ENCODE measurements at regions not wholly inside any gene's neighbourhood (a gene's known extent, or its start where the extent isn't known, plus 50 kb on each side); places are given as distances from the start of the nearest gene placed in this dataset.
"Not testable (repeated sequence)": the region's sequence is repeated elsewhere in the genome, so short reads cannot be mapped to it uniquely, and the experiment has no call there.

DNA sequence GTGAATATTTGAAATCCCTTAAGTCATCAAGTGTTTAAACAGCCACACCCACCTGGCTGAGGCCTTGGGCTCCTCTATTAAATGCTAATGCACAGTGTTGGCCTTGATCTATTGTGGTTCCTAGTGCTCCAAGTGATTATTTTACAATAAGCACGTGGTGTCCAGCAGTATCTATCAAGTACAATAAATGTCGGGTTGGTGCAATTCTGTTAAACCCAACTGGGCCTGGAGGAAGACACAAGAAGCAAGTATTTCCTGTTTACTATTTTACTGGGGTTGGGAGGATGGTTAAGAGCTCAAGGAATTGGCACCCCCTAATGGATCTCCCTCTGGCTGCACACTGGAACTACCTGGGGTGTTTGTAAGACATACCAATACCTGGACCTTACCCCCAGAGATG is 72.1 kb upstream of the HNF1B start:
- Histone ChIP-seq H3K27ac (ENCODE audit: low read depth, low read length) (no peak overlapping the region), H3K4me1 (ENCODE audit: insufficient read depth, low read length) (peaks cover 35% of the 10 kb centered on the region), H3K79me2 (ENCODE audit: insufficient read depth, low read length) (no peaks in the 10 kb centered on the region), H3K9me3 (ENCODE audit: insufficient read depth, low read depth, low read length) (no peaks in the 10 kb centered on the region), H3K9ac (ENCODE audit: low read length) (no peak overlapping the region), H3K36me3 (ENCODE audit: insufficient read depth, low read length) (no peaks in the 10 kb centered on the region), H3K27me3 (ENCODE audit: insufficient read depth, low read length) (no peaks in the 10 kb centered on the region), H2AFZ (ENCODE audit: low read depth, low read length) (no peak overlapping the region), H3K4me3 (ENCODE audit: insufficient read depth, low read depth, low read length) (no peak overlapping the region), H3K4me2 (ENCODE audit: low read length) (no peak overlapping the region), H4K20me1 (ENCODE audit: insufficient read depth, low read length) (no peaks in the 10 kb centered on the region)
- Mint-ChIP-seq H3K36me3 (ENCODE audit: low read depth, unreplicated experiment) (peaks cover 2% of the 10 kb centered on the region), H3K4me3 (ENCODE audit: unreplicated experiment) (no peak overlapping the region), H3K9me3 (ENCODE audit: unreplicated experiment) (no peaks in the 10 kb centered on the region), H3K27ac (ENCODE audit: unreplicated experiment) (no peak overlapping the region), H3K27me3 (ENCODE audit: low read depth, unreplicated experiment) (no peaks in the 10 kb centered on the region), H3K4me1 (ENCODE audit: low read depth, unreplicated experiment) (peaks cover 45% of the 10 kb centered on the region)
- FAIRE-seq (no peak), DNase-seq (ENCODE audit: low read depth) (no peak)
- TF ChIP-seq, protein P1, sequence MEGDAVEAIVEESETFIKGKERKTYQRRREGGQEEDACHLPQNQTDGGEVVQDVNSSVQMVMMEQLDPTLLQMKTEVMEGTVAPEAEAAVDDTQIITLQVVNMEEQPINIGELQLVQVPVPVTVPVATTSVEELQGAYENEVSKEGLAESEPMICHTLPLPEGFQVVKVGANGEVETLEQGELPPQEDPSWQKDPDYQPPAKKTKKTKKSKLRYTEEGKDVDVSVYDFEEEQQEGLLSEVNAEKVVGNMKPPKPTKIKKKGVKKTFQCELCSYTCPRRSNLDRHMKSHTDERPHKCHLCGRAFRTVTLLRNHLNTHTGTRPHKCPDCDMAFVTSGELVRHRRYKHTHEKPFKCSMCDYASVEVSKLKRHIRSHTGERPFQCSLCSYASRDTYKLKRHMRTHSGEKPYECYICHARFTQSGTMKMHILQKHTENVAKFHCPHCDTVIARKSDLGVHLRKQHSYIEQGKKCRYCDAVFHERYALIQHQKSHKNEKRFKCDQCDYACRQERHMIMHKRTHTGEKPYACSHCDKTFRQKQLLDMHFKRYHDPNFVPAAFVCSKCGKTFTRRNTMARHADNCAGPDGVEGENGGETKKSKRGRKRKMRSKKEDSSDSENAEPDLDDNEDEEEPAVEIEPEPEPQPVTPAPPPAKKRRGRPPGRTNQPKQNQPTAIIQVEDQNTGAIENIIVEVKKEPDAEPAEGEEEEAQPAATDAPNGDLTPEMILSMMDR (IDR thresholded peaks at IDR 0.05; ENCODE audit: insufficient read depth, low read depth, low read length), result no peak
- no peak for TF ChIP-seq EZH2 (IDR thresholded peaks at IDR 0.05; ENCODE audit: insufficient read depth, low read length)

DNA sequence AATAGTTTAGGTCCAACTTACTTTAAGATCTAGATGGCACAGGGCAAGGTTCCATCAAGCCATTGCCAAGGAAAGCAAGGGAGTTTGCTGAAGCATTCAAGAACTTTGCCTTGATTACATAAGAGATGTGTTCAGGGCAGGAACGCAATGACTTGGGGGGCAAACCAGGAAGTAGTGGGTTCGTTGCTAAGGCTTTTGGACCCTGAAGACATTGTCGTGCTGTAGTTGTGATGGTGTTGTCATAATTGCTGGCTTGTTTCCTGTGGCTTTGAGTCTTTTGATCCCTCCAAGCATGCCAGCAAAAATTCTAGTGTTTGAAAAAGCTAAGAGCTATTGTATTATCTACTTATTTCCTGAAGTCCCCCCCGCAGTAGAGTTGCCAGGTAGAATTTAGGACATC is 70.7 kb upstream of the HNF1B start:
- Mint-ChIP-seq H3K36me3 (ENCODE audit: low read depth, unreplicated experiment) (peaks cover 2% of the 10 kb centered on the region), H3K4me3 (ENCODE audit: unreplicated experiment) (no peak overlapping the region), H3K9me3 (ENCODE audit: unreplicated experiment) (peaks cover 4% of the 10 kb centered on the region), H3K4me1 (ENCODE audit: low read depth, unreplicated experiment) (peaks cover 39% of the 10 kb centered on the region), H3K27me3 (ENCODE audit: low read depth, unreplicated experiment) (no peaks in the 10 kb centered on the region), H3K27ac (ENCODE audit: unreplicated experiment) (peak overlapping the region; percentile 73)
- no peak overlapping the region for H3K27ac ChIP-seq (ENCODE audit: low read depth, low read length)
- peaks cover 28% of the 10 kb centered on the region for H3K4me1 ChIP-seq (ENCODE audit: insufficient read depth, low read length)
- H2AFZ ChIP-seq (ENCODE audit: low read depth, low read length), result no peak overlapping the region
- H3K27me3 ChIP-seq (ENCODE audit: insufficient read depth, low read length), result no peaks in the 10 kb centered on the region
- H3K36me3 ChIP-seq (ENCODE audit: insufficient read depth, low read length), result no peaks in the 10 kb centered on the region
- DNase-seq (ENCODE audit: low read depth) (no peak), FAIRE-seq (no peak)
- H4K20me1 ChIP-seq (ENCODE audit: insufficient read depth, low read length), result no peaks in the 10 kb centered on the region
- H3K79me2 ChIP-seq (ENCODE audit: insufficient read depth, low read length), result no peaks in the 10 kb centered on the region
- no peak overlapping the region for H3K4me2 ChIP-seq (ENCODE audit: low read length)
- no peaks in the 10 kb centered on the region for H3K9me3 ChIP-seq (ENCODE audit: insufficient read depth, low read depth, low read length)
- H3K4me3 ChIP-seq (ENCODE audit: insufficient read depth, low read depth, low read length), result no peak overlapping the region
- no peak overlapping the region for H3K9ac ChIP-seq (ENCODE audit: low read length)
- TF ChIP-seq EZH2 (IDR thresholded peaks at IDR 0.05; ENCODE audit: insufficient read depth, low read length), result no peak
- TF ChIP-seq, protein P1 (IDR thresholded peaks at IDR 0.05; ENCODE audit: insufficient read depth, low read depth, low read length), result no peak

GRCh38 chr17:37813751-37814150 is 68.9 kb upstream of the HNF1B start:
- peak overlapping the region; percentile 68 for H3K9ac ChIP-seq (ENCODE audit: low read length)
- no peak for TF ChIP-seq EZH2 (IDR thresholded peaks at IDR 0.05; ENCODE audit: insufficient read depth, low read length)
- TF ChIP-seq, protein P1 (IDR thresholded peaks at IDR 0.05; ENCODE audit: insufficient read depth, low read depth, low read length), result no peak
- H3K79me2 ChIP-seq (ENCODE audit: insufficient read depth, low read length), result no peaks in the 10 kb centered on the region
- no peak overlapping the region for H2AFZ ChIP-seq (ENCODE audit: low read depth, low read length)
- H4K20me1 ChIP-seq (ENCODE audit: insufficient read depth, low read length), result no peaks in the 10 kb centered on the region
- H3K4me1 ChIP-seq (ENCODE audit: insufficient read depth, low read length), result peaks cover 23% of the 10 kb centered on the region
- H3K4me2 ChIP-seq (ENCODE audit: low read length), result peak overlapping the region; percentile 27
- no peak overlapping the region for H3K4me3 ChIP-seq (ENCODE audit: insufficient read depth, low read depth, low read length)
- Mint-ChIP-seq H3K27ac (ENCODE audit: unreplicated experiment) (peak overlapping the region; percentile 95), H3K4me1 (ENCODE audit: low read depth, unreplicated experiment) (peaks cover 24% of the 10 kb centered on the region), H3K9me3 (ENCODE audit: unreplicated experiment) (peaks cover 6% of the 10 kb centered on the region), H3K36me3 (ENCODE audit: low read depth, unreplicated experiment) (no peaks in the 10 kb centered on the region), H3K27me3 (ENCODE audit: low read depth, unreplicated experiment) (no peaks in the 10 kb centered on the region), H3K4me3 (ENCODE audit: unreplicated experiment) (peak overlapping the region; percentile 34)
- no peaks in the 10 kb centered on the region for H3K27me3 ChIP-seq (ENCODE audit: insufficient read depth, low read length)
- FAIRE-seq, result no peak
- no peaks in the 10 kb centered on the region for H3K36me3 ChIP-seq (ENCODE audit: insufficient read depth, low read length)
- H3K9me3 ChIP-seq (ENCODE audit: insufficient read depth, low read depth, low read length), result no peaks in the 10 kb centered on the region
- DNase-seq (ENCODE audit: low read depth), result peak; percentile 100
- H3K27ac ChIP-seq (ENCODE audit: low read depth, low read length), result peak overlapping the region; percentile 89

GRCh38 chr17:37808846-37809245 is 64.0 kb upstream of the HNF1B start:
- not testable (repeated sequence) for H3K9me3 ChIP-seq (ENCODE audit: insufficient read depth, low read depth, low read length); H3K79me2 ChIP-seq (ENCODE audit: insufficient read depth, low read length); H3K36me3 ChIP-seq (ENCODE audit: insufficient read depth, low read length); H3K4me2 ChIP-seq (ENCODE audit: low read length); H3K4me1 ChIP-seq (ENCODE audit: insufficient read depth, low read length); H3K36me3 Mint-ChIP-seq (ENCODE audit: low read depth, unreplicated experiment); H3K4me3 ChIP-seq (ENCODE audit: insufficient read depth, low read depth, low read length); H3K27me3 ChIP-seq (ENCODE audit: insufficient read depth, low read length); H3K9me3 Mint-ChIP-seq (ENCODE audit: unreplicated experiment); H3K27ac Mint-ChIP-seq (ENCODE audit: unreplicated experiment); H2AFZ ChIP-seq (ENCODE audit: low read depth, low read length); H3K27ac ChIP-seq (ENCODE audit: low read depth, low read length); H3K4me3 Mint-ChIP-seq (ENCODE audit: unreplicated experiment); H3K27me3 Mint-ChIP-seq (ENCODE audit: low read depth, unreplicated experiment); H3K9ac ChIP-seq (ENCODE audit: low read length); FAIRE-seq; H4K20me1 ChIP-seq (ENCODE audit: insufficient read depth, low read length)
- H3K4me1 Mint-ChIP-seq (ENCODE audit: low read depth, unreplicated experiment), result peaks cover 12% of the 10 kb centered on the region
- peak; percentile 82 for DNase-seq (ENCODE audit: low read depth)

Measured in astrocyte (in vitro differentiated cells and primary cell).